ENCODE measurements at regions not wholly inside any gene's neighbourhood (a gene's known extent, or its start where the extent isn't known, plus 50 kb on each side); places are given as distances from the start of the nearest gene placed in this dataset.

DNA sequence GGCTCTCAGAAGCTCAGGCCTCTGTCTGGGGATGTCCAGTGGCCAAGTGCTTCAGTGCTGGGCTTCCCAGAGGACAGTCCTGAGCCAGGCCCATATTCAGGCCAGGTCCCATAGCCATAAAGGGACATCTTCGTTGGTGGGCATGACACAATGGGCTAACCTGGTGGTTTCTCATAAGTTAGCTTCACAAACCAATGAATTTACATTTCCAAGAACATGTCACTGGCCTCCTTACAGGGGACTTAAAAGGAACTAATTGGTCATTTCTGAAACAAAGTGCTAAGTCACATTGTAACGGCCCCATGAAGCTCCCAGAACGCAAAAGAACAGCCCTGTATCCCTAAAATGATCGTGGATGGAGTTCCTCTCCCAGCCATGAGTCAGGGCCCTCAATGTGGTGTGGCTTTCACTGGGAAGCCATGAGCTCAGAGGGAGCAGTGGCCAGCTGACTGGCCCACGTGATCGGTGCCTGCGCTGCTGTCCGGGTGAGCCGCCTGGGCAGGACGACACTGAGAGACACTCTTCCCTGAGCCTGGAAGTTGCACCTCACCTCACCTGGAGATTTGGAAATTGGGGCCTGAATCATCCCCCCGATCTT lies 163.7 kb upstream of the APCDD1 start:
- DNase-seq = peak in 1 of 2 donors; percentile 34

- no peak for DNase-seq
These were observed 162.9 kb upstream of the APCDD1 start for GRCh38 chr18:10291568-10291981.

DNA sequence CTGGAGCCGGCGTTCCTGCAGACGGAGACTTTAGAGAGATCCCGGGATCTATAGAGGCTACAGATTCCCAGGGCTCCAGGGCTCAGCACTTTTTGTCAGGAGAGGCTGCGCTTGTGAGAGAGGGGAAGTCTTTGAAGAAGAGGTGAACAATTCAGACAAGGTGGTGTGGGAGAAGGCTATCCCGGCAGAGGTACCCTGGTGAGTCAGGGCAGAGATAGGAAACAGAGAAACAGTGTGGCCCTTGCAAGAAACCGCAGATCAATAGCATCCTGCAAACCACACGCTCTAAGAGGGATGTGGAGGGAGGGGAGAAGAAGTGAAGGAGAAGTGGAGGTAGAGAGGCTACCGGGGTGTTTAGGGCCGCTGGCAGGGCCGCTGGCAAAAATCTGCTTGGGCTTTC lies 160.5 kb upstream of the APCDD1 start:
- DNase-seq = no peak

DNA sequence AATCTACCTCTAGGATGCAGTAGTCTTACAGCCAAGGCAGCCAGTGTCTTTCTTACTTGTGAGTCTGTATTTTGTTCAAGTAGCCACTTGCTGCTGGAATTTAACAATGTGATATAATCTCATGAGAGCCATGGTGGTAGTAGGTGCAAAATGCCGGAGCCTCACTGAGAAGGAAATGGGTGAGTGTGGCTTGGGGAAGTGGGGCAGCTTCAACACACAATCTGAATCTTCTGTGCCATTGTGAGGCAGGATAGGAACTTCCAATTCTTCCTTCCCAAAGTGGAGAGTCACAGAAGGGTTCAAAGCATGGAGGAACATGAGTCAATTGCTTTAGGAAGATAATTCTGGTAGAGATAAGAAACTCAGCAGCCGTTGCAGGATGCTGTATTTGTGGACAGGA lies 158.7 kb upstream of the APCDD1 start:
- DNase-seq = no peak

GRCh38 chr18:10296491-10296890 lies 157.9 kb upstream of the APCDD1 start:
- DNase-seq = no peak

- DNase-seq = no peak
These were observed 157.3 kb upstream of the APCDD1 start for GRCh38 chr18:10297086-10297485.

GRCh38 chr18:10298346-10298745 lies 156.1 kb upstream of the APCDD1 start:
- no peak for DNase-seq

GRCh38 chr18:10299643-10300042 lies 154.8 kb upstream of the APCDD1 start:
- DNase-seq = no peak

GRCh38 chr18:10300739-10301138 lies 153.7 kb upstream of the APCDD1 start:
- DNase-seq = no peak

DNA sequence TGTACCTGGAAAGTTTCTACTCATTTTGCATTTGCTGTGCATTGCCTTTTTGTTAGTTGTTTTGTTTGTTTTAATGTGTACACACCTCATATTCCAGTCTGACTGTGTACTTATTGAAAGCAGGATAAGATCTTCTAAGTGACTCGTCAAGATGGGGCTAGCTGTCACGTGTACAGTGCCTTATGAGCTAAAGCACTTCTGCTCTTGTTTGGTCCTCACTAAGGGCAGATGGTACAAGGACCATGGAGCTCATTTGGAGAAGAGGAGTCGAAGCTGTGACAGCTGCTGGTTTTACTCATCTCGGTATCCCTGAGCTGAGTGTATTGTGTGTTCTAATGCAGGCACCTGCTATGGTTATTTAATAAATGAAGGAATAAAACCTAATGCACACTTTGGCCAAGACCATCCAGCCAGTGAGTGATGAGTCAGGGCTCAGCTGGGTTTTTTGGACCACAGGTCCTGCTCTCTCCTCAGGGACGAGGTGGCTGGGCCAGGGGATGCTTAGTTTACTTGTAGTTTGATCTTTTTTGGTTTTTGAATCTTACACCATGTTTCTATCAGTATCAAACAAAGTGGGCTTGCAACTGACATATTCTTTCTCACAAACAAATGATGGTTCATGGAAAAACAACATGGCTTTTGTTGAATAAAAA lies 152.5 kb upstream of the APCDD1 start:
- DNase-seq = no peak

DNA sequence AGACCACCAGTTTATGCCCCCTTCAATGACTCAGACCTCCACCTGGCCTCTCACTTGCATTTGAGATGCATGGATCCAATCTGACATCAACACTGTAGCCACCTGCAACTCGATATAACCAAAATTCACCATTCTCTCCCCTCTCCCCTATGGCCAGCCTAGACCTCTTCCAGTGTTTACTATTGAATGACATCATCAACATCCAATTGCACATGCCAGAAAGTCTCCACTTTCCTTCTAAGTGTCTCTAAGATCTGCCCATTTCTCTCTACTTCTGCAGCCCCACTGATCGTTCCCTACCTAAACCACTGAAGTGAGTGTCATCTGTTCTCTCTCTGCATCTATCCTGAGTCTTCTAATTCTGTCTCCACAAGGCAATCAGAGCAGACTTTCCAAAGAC lies 151.3 kb upstream of the APCDD1 start:
- no peak for DNase-seq

DNA sequence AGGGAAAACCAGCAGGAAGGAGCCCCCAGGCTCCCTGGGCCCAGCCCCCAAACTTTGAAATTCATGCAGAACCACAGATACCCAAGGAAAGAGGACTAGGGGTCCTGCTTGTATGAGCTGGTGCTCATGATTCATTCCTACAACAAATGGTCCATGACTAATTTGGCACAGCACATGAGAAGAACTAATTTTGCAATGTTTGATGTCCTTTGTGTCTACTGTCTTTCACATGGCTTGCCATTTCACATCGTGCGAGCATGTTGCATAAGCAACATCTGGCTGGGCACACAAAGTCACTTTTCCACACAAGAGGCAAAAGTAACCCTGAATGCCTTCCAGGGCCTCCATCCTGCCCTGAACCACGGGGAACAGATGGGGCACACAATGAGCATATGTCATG lies 149.6 kb upstream of the APCDD1 start:
- no peak for DNase-seq

DNA sequence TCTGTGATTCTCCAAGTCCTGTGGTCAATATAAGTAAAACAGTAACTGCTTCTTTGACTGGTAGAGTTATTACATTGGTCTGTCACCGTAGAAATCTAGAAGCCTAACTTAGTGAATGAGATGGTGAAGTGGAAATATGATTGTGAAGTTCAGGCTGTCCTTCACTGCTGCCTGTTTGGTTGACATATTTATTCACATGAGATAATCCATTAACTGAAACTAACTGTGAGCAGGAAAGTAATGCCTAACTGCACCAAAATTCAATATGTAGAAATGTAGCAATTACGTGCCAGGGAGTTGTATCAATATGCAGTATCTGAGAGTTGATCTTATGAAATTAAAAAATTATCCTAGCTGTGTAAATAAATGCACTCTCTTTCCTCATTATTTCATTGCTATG lies 147.7 kb upstream of the APCDD1 start:
- DNase-seq = no peak

DNA sequence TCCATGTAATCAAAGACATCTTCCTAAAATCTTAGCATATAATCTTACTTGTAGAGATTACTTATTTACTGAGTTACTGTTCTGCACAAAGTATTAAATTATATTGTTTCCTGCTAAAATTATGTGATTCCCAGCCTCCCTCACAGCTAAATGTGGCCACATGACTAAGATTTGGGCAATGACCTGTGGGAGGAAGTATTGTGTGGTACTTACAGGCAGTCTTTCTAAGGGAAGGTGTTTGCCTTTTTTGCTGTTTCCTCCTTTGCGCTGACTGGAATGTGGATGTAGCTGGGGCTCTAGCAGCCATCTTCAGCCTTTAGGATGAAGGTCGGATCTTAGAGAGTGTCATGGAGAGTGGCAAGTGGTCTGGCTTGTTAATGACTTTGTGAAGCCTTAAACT lies 146.3 kb upstream of the APCDD1 start:
- no peak for DNase-seq

DNA sequence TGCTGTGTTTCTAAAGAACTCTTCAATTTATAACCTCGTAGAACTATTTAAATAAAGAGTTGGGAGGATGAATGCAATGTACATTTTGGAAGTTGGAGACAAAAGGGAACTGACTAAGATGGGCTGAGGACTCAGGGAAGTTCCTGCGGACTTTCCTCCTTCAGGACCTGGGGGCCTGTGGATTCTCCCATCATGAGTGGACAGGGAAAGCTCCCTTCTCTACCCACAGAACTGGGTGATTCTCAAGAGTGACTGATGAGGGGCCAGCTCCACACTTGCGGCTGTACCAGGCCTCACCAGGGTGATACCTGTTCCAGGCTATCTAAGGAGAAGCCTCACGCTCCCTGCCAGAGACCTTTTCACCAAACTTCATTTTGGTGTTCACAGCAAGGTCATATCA lies 143.8 kb upstream of the APCDD1 start:
- DNase-seq = no peak

DNA sequence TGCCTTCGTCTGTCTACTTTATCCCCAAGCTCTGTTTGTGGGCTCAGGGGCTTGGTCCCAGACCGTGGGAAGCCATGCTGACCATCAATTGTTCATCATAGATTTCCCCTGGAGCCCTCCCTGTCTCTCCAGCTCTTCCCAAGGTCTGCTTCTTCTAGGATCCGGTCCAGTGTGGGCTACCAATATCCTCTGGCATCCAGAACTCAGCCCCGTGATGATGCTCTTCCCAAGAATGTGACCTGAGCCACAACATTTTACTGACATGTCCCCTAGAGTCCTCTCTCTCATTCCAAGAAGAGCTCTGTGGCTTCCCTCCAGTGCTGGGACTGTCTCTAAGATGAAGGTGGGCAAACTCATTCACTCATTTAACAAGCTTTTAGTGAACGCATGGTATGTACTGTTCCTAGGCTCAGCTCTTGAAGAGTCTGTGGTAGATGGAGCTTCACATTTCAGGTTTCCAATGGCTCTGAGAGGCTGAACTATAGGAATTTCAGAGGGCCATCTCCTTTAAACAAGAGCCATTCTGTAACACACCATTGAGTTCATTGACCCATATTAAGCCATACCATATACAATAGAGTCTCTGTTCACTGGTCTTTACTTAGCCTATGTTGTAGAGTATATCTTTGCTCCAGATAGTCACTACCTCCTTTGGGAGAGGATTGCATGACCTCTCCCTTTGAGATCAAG lies 142.0 kb upstream of the APCDD1 start:
- no peak for DNase-seq

GRCh38 chr18:10313016-10313342 lies 141.5 kb upstream of the APCDD1 start:
- no peak for DNase-seq

DNA sequence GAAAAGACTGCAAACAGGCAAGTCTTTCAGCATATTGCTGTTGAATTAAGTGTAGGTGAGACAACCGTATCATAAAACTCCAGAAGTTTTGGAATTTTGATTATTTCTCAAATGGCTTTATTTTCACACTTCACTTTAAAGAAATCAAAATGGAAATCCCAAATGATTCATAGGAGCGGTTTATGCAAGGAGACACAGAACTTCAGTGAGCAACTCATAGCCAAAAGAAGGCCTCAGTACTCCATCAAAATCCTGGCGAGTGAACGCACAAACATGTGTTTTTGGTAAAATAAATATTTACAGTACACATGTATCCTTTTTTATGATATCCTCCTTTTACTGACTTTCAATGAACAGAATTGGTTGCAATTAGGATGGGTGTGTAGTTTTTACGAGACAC lies 140.4 kb upstream of the APCDD1 start:
- no peak for DNase-seq

GRCh38 chr18:10315522-10315921 lies 138.9 kb upstream of the APCDD1 start:
- DNase-seq = no peak

DNA sequence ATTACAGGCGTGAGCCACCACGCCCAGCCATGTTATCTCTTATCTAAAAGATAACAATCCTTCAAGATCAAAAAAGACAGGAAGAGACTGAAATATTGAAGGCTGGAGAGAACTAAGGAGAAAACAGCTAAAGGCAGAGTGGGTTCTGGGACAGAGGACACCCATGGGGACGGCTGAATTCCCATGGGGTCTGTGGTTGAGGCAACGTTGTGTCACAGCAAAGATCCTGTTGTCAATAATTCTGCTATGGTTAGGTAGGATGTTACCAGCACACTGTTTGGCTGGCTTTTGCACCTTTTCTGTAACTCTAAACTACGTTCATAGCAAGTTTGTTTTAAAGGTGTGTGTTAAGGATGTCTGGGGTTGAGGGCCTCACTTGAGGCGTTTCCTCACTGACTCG lies 137.7 kb upstream of the APCDD1 start:
- no peak for DNase-seq

DNA sequence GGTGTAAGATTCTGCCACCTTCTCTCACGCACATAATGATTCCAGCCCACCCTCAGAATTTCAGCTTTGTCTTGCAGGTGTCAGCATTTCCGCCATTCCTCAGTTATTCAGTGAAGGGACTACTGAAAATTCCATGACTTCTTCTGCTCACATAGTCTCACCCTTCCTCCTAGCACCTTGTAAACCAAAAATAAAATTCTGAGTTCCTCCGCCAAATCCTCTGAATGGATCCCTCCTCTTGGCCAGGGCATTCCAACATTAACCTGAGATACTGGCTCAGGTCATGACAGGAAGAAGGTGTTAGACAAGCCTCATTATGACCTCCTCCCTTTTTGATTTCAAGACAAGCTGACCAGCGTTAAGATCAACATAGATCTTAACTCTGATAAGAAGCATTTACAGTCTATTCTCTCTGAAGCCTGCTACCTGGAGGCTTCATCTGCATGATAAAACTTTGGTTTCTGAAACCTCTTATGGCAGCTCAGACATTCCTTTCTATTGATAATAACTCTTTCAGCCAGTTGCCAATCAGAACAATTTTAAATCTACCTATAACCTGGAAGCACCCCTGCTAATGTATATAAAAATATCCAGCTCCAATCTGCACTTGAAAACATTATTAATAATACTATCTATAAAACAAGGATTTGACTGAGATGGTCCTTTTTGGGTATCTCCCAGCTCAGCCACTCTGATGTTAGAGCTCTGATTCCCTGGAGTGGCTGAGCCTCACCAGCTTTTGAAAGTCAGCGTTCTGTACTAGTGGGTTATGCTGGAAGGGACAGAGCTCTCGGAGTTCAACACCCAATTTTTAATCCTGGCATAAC lies 136.4 kb upstream of the APCDD1 start:
- DNase-seq = no peak

DNA sequence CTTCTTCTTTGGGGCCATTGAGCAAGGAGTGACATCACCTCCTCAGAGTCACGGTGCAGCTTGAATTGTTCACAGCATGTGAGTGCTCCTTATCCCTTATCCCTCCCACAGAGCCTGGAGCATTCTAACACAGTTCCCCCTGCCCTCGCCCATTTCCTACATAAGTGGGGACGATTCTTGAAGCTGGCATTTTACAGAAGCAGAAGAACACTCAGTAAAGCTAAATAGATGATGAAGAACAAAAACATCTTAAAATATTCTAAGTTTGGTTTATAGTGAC lies 135.8 kb upstream of the APCDD1 start:
- DNase-seq = no peak

GRCh38 chr18:10319026-10319425 lies 135.4 kb upstream of the APCDD1 start:
- no peak for DNase-seq

Data from CD4-positive, alpha-beta T cell treated with Interferon alpha-2 for 1 hour (primary cell).